Liver (tissue), 8 donors: ENCODE measurements at regions not wholly inside any gene's neighbourhood (a gene's known extent, or its start where the extent isn't known, plus 50 kb on each side); places are given as distances from the start of the nearest gene placed in this dataset.

ENCODE experiments used
- DNase-seq: peaks from one replicate; pipeline ENCODE4 v3.0.0-alpha.2; 2017; ENCODE audit warnings: low spot score
- H3K27ac ChIP-seq, 2 donors: one replicate each; pipeline ENCODE4 v1.7.0; 2013; ENCODE audit warnings: inconsistent platforms in 2 of 2, low read length in 2 of 2, control low read depth in 1 of 2, low read depth in 1 of 2, mild to moderate bottlenecking in 1 of 2
- H3K27me3 ChIP-seq, 4 donors: one replicate each; pipeline versions ENCODE4 v1.6.1 to v1.7.0; 2013; ENCODE audit warnings: low read length in 3 of 4, inconsistent platforms in 1 of 4, mild to moderate bottlenecking in 1 of 4, moderate library complexity in 1 of 4; ENCODE audit not compliant: control insufficient read depth in 4 of 4, insufficient read depth in 4 of 4
- H3K36me3 ChIP-seq, 4 donors: one replicate each; pipeline versions ENCODE4 v1.6.1 to v1.7.0; 2013; ENCODE audit warnings: low read length in 3 of 4, mild to moderate bottlenecking in 3 of 4, low read depth in 1 of 4, moderate library complexity in 1 of 4; ENCODE audit not compliant: control insufficient read depth in 4 of 4, insufficient read depth in 3 of 4
- H3K4me1 ChIP-seq, 4 donors: one replicate each; pipeline versions ENCODE4 v1.6.1 to v1.7.0; 2013; ENCODE audit warnings: low read length in 3 of 4, mild to moderate bottlenecking in 3 of 4, moderate library complexity in 1 of 4; ENCODE audit not compliant: control insufficient read depth in 4 of 4, insufficient read depth in 4 of 4
- H3K4me3 ChIP-seq, 3 donors: one replicate each; pipeline versions ENCODE4 v1.6.1 to v1.7.0; 2013; ENCODE audit warnings: low read length in 3 of 3, control low read depth in 1 of 3, low read depth in 1 of 3, mild to moderate bottlenecking in 1 of 3
- H3K9ac ChIP-seq, 2 donors: one replicate each; pipeline ENCODE4 v1.7.0; 2013; ENCODE audit warnings: low read length in 2 of 2, mild to moderate bottlenecking in 2 of 2, moderate library complexity in 2 of 2, control low read depth in 1 of 2, low read depth in 1 of 2
- H3K9me3 ChIP-seq, 4 donors: one replicate each; pipeline versions ENCODE4 v1.6.1 to v1.7.0; 2013; ENCODE audit warnings: low read length in 3 of 4; ENCODE audit not compliant: control insufficient read depth in 4 of 4
- CTCF ChIP-seq: fragments of 150-350 bp; IDR thresholded peaks from 2 replicates; pipeline ENCODE4 v1.5.1; 2017; ENCODE audit warnings: improper control_type of control experiment, low read depth, low read length; ENCODE audit not compliant: missing input control
- EGR1 ChIP-seq, 2 donors: IDR thresholded peaks; 2 replicates each; pipeline ENCODE4 v1.6.1; 2016 to 2018; ENCODE audit warnings: antibody characterized with exemption in 2 of 2, low read depth in 2 of 2
- FOXA1 ChIP-seq: IDR thresholded peaks from 2 replicates; pipeline ENCODE4 v1.6.1; 2016; ENCODE audit warnings: antibody characterized with exemption
- FOXA2 ChIP-seq: IDR thresholded peaks from 2 replicates; pipeline ENCODE4 v1.6.1; 2016; ENCODE audit warnings: antibody characterized with exemption
- GABPA ChIP-seq, 2 donors: IDR thresholded peaks in 1 of 2; conservative IDR thresholded peaks in 1 of 2; 2 replicates each; pipeline ENCODE4 v1.6.1; 2016; ENCODE audit warnings: antibody characterized with exemption in 2 of 2, mild to moderate bottlenecking in 1 of 2, moderate library complexity in 1 of 2
- HNF4A ChIP-seq, 2 donors: conservative IDR thresholded peaks; 2 replicates each; pipeline ENCODE4 v1.6.1; 2016; ENCODE audit warnings: antibody characterized with exemption in 2 of 2, mild to moderate bottlenecking in 2 of 2
- HNF4G ChIP-seq: IDR thresholded peaks from 2 replicates; pipeline ENCODE4 v1.6.1; 2016; ENCODE audit warnings: antibody characterized with exemption
- JUND ChIP-seq, 2 donors: IDR thresholded peaks; 2 replicates each; pipeline ENCODE4 v1.6.1; 2016; ENCODE audit warnings: antibody characterized with exemption in 2 of 2
- NR2F2 ChIP-seq: IDR thresholded peaks from 2 replicates; pipeline ENCODE4 v1.6.1; 2016; ENCODE audit warnings: antibody characterized with exemption
- RAD21 ChIP-seq, 2 donors: IDR thresholded peaks; 2 replicates each; pipeline ENCODE4 v1.6.1; 2016; ENCODE audit warnings: antibody characterized with exemption in 2 of 2, mild to moderate bottlenecking in 2 of 2
- RXRA ChIP-seq, 2 donors: IDR thresholded peaks; 2 replicates each; pipeline ENCODE4 v1.6.1; 2017 to 2018; ENCODE audit warnings: antibody characterized with exemption in 2 of 2, mild to moderate bottlenecking in 1 of 2
- SP1 ChIP-seq: IDR thresholded peaks from 2 replicates; pipeline ENCODE4 v1.6.1; 2018; ENCODE audit warnings: antibody characterized with exemption, mild to moderate bottlenecking
- TAF1 ChIP-seq: conservative IDR thresholded peaks from 2 replicates; pipeline ENCODE4 v1.6.1; 2016; ENCODE audit warnings: antibody characterized with exemption, mild to moderate bottlenecking
- YY1 ChIP-seq: IDR thresholded peaks from 2 replicates; pipeline ENCODE4 v1.6.1; 2016; ENCODE audit warnings: antibody characterized with exemption, mild to moderate bottlenecking
- ZBTB33 ChIP-seq: IDR thresholded peaks from 2 replicates; pipeline ENCODE4 v1.6.1; 2016; ENCODE audit warnings: antibody characterized with exemption
- WGBS: extraction: QIAGEN DNeasy Blood & Tissue Kit; methylation state at CpG from one replicate; pipeline ENCODE4 v1.1.7; 2013; 5-methylcytosine and 5-hydroxymethylcytosine counted together
- TF ChIP-seq, protein P1 (sequence below): IDR thresholded peaks from 2 replicates; pipeline ENCODE4 v1.6.1; 2016; ENCODE audit warnings: antibody characterized with exemption
- TF ChIP-seq, protein P2 (sequence below): IDR thresholded peaks from 2 replicates; pipeline ENCODE4 v1.6.1; 2016; ENCODE audit warnings: antibody characterized with exemption, mild to moderate bottlenecking
- TF ChIP-seq, protein P3 (sequence below): IDR thresholded peaks from 2 replicates; pipeline ENCODE4 v1.6.1; 2016; ENCODE audit warnings: antibody characterized with exemption
- donor health status: healthy.
- donor health status: healthy.
- donor health status: healthy.
- donor health status: healthy.
- donor health status: healthy.

DNA sequence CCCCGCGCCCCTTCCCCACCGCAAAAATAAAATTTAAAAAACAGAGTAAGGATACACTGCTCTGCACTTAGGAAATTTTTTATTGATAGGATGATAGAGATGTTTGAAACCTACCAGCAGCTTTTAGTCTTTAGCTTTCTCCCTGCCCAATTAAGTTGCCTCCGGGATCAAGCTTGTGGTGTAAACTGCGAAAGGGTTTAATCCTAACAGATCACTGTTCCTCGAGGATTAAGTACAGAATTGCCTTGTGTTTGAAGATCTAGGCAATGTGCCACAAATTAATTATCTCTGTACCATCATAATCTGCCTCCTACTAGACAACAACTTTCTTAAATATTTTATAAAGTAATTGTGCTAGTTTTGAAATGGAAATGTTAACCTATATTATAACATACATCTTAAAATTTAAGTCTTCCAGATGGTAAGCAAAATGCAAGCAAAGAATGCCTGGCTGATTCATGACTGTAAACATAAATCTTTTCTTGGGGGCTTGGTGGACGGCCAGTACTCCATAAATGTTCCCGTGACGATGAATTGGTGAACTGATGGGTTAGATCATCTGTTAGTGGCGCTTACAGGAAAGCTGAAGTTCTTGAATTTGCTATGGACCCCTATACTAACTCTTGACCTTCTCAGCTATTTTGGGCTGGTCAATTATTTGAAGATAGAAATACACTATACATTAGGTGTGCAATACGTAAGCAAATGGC, 58.0 kb upstream of the ARHGAP18 start:
- Histone ChIP-seq H3K4me1 (peaks cover 1 to 8% (median 6%) of the 10 kb centered on the region in 4 donors), H3K27me3 (peaks cover 0 to 5% (median 0%) of the 10 kb centered on the region in 4 donors), H3K4me3 (no peak overlapping the region), H3K9me3 (no peaks in the 10 kb centered on the region), H3K36me3 (no peaks in the 10 kb centered on the region), H3K27ac (no peak overlapping the region), H3K9ac (no peak overlapping the region)
- 68% methylated on average over 11 of the region's 11 CpGs for WGBS
- TF ChIP-seq HNF4A (conservative IDR thresholded peaks at IDR 0.05) (no peak), RXRA (IDR thresholded peaks at IDR 0.05) (no peak), RAD21 (IDR thresholded peaks at IDR 0.05) (no peak), SP1 (no peak), TAF1 (no peak), CTCF (no peak), FOXA1 (no peak), ZBTB33 (no peak), YY1 (no peak), EGR1 (IDR thresholded peaks at IDR 0.05; ENCODE audit: low read depth in 2 of 2) (no peak), FOXA2 (no peak), JUND (IDR thresholded peaks at IDR 0.05) (no peak), HNF4G (no peak), GABPA (IDR thresholded peaks at IDR 0.05 in 1 of 2, conservative IDR thresholded peaks at IDR 0.05 in 1 of 2) (no peak), NR2F2 (no peak)
- TF ChIP-seq, protein P1, sequence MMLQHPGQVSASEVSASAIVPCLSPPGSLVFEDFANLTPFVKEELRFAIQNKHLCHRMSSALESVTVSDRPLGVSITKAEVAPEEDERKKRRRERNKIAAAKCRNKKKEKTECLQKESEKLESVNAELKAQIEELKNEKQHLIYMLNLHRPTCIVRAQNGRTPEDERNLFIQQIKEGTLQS: no peak
- TF ChIP-seq, protein P2, sequence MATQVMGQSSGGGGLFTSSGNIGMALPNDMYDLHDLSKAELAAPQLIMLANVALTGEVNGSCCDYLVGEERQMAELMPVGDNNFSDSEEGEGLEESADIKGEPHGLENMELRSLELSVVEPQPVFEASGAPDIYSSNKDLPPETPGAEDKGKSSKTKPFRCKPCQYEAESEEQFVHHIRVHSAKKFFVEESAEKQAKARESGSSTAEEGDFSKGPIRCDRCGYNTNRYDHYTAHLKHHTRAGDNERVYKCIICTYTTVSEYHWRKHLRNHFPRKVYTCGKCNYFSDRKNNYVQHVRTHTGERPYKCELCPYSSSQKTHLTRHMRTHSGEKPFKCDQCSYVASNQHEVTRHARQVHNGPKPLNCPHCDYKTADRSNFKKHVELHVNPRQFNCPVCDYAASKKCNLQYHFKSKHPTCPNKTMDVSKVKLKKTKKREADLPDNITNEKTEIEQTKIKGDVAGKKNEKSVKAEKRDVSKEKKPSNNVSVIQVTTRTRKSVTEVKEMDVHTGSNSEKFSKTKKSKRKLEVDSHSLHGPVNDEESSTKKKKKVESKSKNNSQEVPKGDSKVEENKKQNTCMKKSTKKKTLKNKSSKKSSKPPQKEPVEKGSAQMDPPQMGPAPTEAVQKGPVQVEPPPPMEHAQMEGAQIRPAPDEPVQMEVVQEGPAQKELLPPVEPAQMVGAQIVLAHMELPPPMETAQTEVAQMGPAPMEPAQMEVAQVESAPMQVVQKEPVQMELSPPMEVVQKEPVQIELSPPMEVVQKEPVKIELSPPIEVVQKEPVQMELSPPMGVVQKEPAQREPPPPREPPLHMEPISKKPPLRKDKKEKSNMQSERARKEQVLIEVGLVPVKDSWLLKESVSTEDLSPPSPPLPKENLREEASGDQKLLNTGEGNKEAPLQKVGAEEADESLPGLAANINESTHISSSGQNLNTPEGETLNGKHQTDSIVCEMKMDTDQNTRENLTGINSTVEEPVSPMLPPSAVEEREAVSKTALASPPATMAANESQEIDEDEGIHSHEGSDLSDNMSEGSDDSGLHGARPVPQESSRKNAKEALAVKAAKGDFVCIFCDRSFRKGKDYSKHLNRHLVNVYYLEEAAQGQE: no peak
- TF ChIP-seq, protein P3, sequence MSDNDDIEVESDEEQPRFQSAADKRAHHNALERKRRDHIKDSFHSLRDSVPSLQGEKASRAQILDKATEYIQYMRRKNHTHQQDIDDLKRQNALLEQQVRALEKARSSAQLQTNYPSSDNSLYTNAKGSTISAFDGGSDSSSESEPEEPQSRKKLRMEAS: no peak
- no peak for DNase-seq
